Stimulated activated CD8-positive, alpha-beta memory T cell treated with anti-CD3 and anti-CD28 coated beads, Interleukin-7, amount 100 ng/mL, for 24 hours (primary cell): ENCODE measurements at regions not wholly inside any gene's neighbourhood (a gene's known extent, or its start where the extent isn't known, plus 50 kb on each side); places are given as distances from the start of the nearest gene placed in this dataset.

ENCODE experiments used
- DNase-seq: peaks from one replicate; pipeline ENCODE4 v3.0.0-alpha.2; 2020; ENCODE audit warnings: low read depth

GRCh38 chr12:107891967-107892366 lies 117.5 kb downstream of the ASCL4 start:
- no peak for DNase-seq

DNA sequence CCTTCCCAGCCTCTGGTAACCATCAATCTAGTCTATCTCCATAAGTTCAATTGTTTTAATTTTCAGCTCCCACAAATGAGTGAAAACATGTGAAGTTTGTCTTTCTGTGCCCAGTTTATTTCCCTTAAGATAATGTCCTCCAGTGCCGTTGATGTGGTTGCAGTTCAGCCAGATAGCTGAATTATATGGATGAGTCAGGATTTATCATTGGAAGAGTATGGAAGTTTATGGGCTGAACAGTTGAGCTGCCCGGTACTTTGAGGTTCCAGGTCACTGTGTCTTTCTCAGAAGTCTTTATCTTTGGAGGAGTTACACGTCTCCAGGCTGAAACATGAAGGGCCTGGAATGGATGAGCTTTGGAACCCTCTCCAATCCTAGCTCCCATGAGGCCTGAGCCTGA lies 120.1 kb downstream of the ASCL4 start:
- no peak for DNase-seq

DNA sequence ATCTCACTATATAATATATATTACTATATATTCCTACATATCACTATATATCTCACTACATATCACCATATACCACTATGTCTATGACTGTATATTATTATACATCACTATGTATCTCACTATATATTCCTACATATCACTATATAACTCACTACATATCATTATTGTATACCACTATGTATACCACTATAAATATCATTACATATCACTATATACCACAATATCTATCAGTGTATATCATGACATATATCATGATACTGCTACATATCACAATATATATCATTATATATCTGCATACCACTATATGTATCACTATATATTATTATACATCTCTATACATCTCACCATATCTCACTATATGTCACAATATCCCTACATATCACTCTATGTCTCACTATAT lies 121.5 kb downstream of the ASCL4 start:
- DNase-seq: no peak

DNA sequence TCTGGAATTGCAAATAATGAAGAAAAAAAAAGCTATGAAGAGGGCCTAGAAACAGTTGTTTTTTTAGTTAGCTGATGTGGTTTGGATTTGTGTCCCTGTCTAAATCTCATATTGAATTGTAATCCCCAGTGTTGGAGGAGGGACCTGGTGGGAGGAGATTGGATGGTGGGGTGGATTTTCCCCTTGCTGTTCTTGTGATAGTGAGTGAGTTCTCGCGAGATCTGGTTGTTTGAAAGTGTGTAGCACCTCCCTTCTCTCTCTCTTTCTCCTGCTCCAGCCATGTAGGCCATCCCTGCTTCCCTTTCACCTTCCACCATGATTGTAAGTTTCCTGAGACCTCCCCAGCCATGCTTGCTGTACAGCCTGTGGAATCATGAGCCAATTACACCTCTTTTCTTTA lies 126.1 kb downstream of the ASCL4 start:
- DNase-seq: no peak

GRCh38 chr12:107903341-107904061 lies 129.0 kb downstream of the ASCL4 start:
- peak; percentile 20 for DNase-seq

DNA sequence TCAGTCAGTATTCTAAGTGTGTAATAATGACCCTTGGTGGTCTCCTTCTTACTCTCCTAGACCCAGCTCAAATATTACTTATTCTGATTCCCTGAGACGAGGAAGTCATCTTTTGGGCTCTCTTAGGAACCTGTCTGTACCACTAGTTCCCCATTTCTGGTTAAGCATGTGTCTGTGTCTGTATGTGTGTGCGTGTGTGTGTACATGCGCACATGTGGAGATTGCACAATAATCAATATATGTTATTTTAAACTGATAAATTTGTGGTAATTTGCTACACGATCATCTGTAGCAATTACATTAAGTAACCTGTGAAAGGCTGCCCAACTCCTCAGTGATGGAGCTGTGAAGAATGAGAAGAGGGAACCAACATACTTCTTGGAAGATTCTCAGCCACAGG lies 132.2 kb downstream of the ASCL4 start:
- DNase-seq: no peak

- DNase-seq: peak; percentile 37
These were observed 138.0 kb downstream of the ASCL4 start for GRCh38 chr12:107912421-107913004.

- DNase-seq: no peak
These were observed 140.0 kb downstream of the ASCL4 start for GRCh38 chr12:107914460-107914977.

- DNase-seq: no peak
These were observed 143.7 kb downstream of the ASCL4 start for GRCh38 chr12:107917912-107918800.

GRCh38 chr12:107921062-107921461 lies 146.6 kb downstream of the ASCL4 start:
- DNase-seq: no peak

DNA sequence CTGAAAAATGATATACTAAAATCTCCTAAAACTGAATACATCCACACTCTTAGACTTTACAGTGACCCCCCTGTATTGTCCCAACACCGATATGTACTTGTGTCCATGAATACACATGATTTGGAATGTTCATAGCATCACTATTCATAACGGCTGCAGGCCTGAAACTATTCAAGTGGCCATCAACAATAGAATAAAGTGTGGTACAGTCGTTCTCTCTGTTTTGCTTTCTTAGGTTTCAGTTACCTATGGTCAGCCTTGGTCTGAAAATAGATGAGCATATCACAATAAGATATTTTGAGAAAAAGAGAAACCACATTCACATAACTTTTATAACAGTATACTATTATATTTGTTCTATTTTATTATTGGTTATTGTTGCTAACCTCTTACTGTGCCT lies 150.6 kb downstream of the ASCL4 start:
- DNase-seq: no peak

- DNase-seq: no peak
These were observed 154.9 kb downstream of the ASCL4 start for GRCh38 chr12:107929436-107929835.

DNA sequence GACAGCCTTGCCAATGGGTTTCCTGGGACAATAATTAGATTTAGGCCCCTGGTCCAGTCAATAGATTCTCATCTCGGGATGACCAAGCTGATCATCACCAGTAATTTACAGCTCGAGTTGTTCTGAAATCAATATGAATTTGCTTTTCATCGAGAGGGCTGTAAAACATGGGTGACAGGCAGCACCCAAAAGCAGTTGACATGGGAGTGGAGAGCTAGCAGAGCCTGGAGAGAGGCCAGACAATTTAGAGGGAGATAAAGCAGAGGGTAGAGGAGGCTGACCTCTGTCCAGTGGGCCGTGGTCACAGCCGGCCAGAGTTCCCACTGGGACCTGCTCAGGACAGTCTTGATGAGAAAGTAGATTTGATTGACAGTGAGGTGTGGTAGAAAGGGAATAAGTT lies 157.3 kb downstream of the ASCL4 start:
- DNase-seq: no peak

DNA sequence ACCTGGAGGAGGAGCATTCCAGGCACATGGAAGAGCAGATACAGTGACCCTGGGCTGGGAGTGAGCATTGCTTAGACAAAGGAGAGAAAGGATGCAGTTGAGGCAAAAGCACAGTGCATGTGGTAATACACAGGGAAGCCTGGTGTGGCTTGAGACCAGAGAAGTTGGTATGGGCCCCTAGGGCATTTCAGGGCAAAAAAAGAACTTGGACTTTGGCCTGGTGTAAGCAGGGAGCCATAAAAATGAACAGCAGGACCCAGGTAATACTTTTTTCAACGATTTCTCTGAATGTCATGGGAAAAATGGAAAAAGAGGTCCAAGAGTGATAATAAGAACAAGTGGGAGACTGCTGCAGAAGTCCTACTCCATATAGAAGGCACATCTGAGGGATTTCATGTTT lies 163.9 kb downstream of the ASCL4 start:
- DNase-seq: no peak

DNA sequence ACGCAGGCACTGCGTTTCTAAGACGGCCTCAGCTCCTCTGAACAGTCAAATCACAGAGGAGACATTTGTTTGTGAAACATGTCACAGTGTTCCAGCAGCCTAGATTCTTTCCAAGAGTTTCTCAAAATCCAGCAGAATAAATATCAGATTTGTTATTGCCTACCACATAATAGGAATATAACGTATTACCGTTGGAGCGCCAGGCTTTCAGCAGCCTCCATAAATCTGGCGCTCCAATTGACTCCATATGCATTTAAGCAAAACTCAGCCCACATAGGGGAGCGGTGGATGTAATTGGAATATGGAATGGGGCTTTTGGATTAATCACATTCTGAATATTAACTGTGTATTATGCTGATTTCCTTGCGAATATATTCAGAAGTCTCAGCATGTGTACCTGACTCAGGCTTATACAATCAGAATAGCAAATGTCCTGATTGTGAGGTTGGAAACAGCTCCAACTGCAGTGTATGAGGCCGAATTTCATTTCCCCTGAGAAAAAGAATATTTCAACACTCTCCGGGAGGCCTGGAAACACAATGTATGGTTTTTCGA lies 174.0 kb downstream of the ASCL4 start:
- no peak for DNase-seq

- DNase-seq: no peak
These were observed 176.5 kb downstream of the ASCL4 start for GRCh38 chr12:107951024-107951423.

DNA sequence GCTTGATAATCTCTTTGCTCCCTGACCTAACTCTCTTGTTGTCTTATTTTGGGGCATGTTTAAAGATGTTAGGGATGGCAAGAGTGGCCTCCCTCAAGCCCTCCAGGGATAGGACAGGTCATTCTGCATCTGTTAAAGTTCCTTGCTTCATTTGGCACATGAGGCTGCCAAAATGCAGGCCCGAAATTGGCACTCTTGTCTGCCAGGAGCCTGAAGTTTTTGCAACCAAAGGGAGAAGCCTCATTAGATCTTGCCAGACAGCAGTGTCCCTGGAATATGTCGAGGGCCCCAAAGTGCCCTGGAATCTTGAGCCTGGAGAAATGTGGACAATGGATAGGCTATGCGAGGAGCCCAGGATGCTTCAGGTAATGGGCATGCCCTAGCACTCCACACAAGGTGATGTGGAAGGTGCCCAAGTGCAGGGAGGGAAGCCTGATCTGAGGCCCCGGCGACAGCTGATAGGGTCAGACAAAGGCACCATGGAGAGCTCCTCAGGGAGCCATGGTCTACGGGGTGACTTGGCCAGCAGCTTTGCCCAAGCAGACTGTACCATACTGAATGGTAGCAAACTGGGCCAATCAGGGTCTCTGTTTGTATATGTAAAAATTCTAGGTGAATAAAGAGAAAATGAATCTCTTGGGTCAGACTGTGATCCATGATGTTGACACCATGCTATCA lies 173.0 kb upstream of the WSCD2 start:
- DNase-seq: no peak

GRCh38 chr12:107957459-107957858 lies 171.6 kb upstream of the WSCD2 start:
- DNase-seq: no peak

DNA sequence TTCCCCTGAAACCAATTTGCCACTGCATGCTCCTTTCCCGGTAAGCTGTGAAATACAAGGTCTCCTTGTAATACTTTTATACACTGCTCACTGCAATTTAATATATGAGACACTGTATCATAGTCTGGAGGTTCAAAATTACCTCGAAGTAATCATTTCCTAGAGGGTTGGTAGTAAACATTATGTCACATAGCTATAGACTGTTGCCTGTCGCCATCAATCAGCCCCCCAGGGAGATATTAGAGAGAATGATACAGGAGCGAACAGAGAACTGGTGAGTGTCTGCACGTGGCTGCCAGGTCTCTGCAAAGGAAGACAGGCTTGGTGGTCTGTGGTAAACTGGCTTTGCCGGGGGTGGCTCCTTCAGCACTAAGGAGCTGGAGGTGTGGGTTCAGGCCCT lies 165.5 kb upstream of the WSCD2 start:
- DNase-seq: no peak

DNA sequence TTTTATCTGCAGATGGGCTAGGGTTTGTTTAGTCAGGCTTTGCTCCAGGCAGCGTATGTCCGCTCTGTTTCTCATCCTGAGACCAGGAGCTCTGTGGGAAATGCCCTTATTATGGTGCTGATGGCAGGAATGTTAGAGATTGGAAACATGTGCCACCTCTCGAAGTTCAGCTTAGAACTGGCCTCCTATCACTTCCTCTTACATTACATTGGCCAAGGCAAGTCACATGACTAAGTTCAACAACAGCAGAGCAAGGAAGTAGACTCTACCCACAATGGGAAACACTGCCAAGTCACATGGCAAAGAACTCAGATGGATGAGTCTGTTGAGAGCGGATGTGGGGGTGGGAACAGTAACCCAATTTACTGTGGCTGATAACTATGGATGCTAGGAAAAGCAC lies 161.9 kb upstream of the WSCD2 start:
- DNase-seq: no peak

- DNase-seq: no peak
These were observed 155.1 kb upstream of the WSCD2 start for GRCh38 chr12:107973950-107974349.

- DNase-seq: no peak
These were observed 152.8 kb upstream of the WSCD2 start for GRCh38 chr12:107976331-107976730.
